ENCODE measurements at regions not wholly inside any gene's neighbourhood (a gene's known extent, or its start where the extent isn't known, plus 50 kb on each side); places are given as distances from the start of the nearest gene placed in this dataset.

- TF ChIP-seq CTCF (IDR thresholded peaks at IDR 0.05): no peak
- TF ChIP-seq EZH2 (IDR thresholded peaks at IDR 0.05): no peak
- no peak for TF ChIP-seq EZH2phosphoT487 (IDR thresholded peaks at IDR 0.05)
Measured at GRCh38 chr1:193763266-193763665, 576.9 kb upstream of the B3GALT2 start.

All from neural progenitor cell (in vitro differentiated cells).